Mesenchymal stem cell (in vitro differentiated cells and primary cell): ENCODE measurements at regions not wholly inside any gene's neighbourhood (a gene's known extent, or its start where the extent isn't known, plus 50 kb on each side); places are given as distances from the start of the nearest gene placed in this dataset.

Source experiments
- DNase-seq: peaks from one replicate; pipeline ENCODE4 v3.0.0-alpha.2; 2013
- H2AFZ ChIP-seq: one replicate; pipeline ENCODE4 v1.6.1; 2013; ENCODE audit warnings: low read depth, mild to moderate bottlenecking, control low read depth, inconsistent platforms, low read length, moderate library complexity
- H2AK5ac ChIP-seq: 2 replicates; pipeline ENCODE4 v1.6.1; 2013; ENCODE audit warnings: low read length, moderate library complexity, mild to moderate bottlenecking, inconsistent platforms; ENCODE audit not compliant: severe bottlenecking
- H2BK120ac ChIP-seq: one replicate; pipeline ENCODE4 v1.6.1; 2013; ENCODE audit warnings: low read depth, mild to moderate bottlenecking, inconsistent platforms, low read length, moderate library complexity
- H2BK12ac ChIP-seq, 2 experiments: one replicate each; pipeline ENCODE4 v1.6.1; 2013; ENCODE audit warnings: inconsistent platforms in 2 of 2, low read length in 2 of 2, mild to moderate bottlenecking in 2 of 2, moderate library complexity in 2 of 2, control low read depth in 1 of 2
- H2BK15ac ChIP-seq: one replicate; pipeline ENCODE4 v1.6.1; 2013; ENCODE audit warnings: mild to moderate bottlenecking, low read depth, inconsistent platforms; ENCODE audit not compliant: poor library complexity, severe bottlenecking
- H2BK5ac ChIP-seq: 2 replicates; pipeline ENCODE4 v1.6.1; 2013; ENCODE audit warnings: low read depth, mild to moderate bottlenecking, low read length, control low read depth, inconsistent platforms; ENCODE audit not compliant: poor library complexity, severe bottlenecking
- H3K14ac ChIP-seq, 2 experiments: one replicate each; pipeline ENCODE4 v1.6.1; 2013; ENCODE audit warnings: inconsistent platforms in 2 of 2, low read length in 2 of 2, control low read depth in 1 of 2, mild to moderate bottlenecking in 1 of 2, moderate library complexity in 1 of 2
- H3K18ac ChIP-seq, 2 experiments: one replicate each; pipeline ENCODE4 v1.6.1; 2013; ENCODE audit warnings: inconsistent platforms in 2 of 2, low read length in 2 of 2, control low read depth in 1 of 2, low read depth in 1 of 2, mild to moderate bottlenecking in 1 of 2
- H3K23ac ChIP-seq, 2 experiments: one replicate each; pipeline ENCODE4 v1.6.1; 2013; ENCODE audit warnings: inconsistent platforms in 2 of 2, low read length in 2 of 2, mild to moderate bottlenecking in 2 of 2, moderate library complexity in 2 of 2, control low read depth in 1 of 2
- H3K27ac ChIP-seq: 2 replicates; pipeline ENCODE4 v1.5.1; 2013; ENCODE audit warnings: mild to moderate bottlenecking, moderate library complexity, low read length, control low read depth, inconsistent platforms; ENCODE audit not compliant: poor library complexity, severe bottlenecking
- H3K27me3 ChIP-seq, 2 experiments: 2 replicates each; pipeline versions ENCODE4 v1.6.1 to v1.7.0; 2013; ENCODE audit warnings: low read length in 2 of 2, mild to moderate bottlenecking in 2 of 2, moderate library complexity in 2 of 2, control low read depth in 1 of 2, inconsistent platforms in 1 of 2; ENCODE audit not compliant: control insufficient read depth in 1 of 2, insufficient read depth in 1 of 2
- H3K36me3 ChIP-seq, 2 experiments: 2 replicates each; pipeline versions ENCODE4 v1.6.1 to v1.7.0; 2013; ENCODE audit warnings: low read length in 2 of 2, control low read depth in 1 of 2, inconsistent platforms in 1 of 2, low read depth in 1 of 2, mild to moderate bottlenecking in 1 of 2; ENCODE audit not compliant: insufficient read depth in 2 of 2, control insufficient read depth in 1 of 2
- H3K4ac ChIP-seq, 2 experiments: one replicate each; pipeline ENCODE4 v1.6.1; 2013; ENCODE audit warnings: inconsistent platforms in 2 of 2, low read length in 2 of 2, mild to moderate bottlenecking in 2 of 2, moderate library complexity in 2 of 2, control low read depth in 1 of 2, low read depth in 1 of 2
- H3K4me1 ChIP-seq: 2 replicates; pipeline ENCODE4 v1.6.1; 2013; ENCODE audit warnings: low read depth, low read length, control low read depth; ENCODE audit not compliant: control insufficient read depth, insufficient read depth
- H3K4me2 ChIP-seq: 2 replicates; pipeline ENCODE4 v1.6.1; 2013; ENCODE audit warnings: low read length, mild to moderate bottlenecking, inconsistent platforms; ENCODE audit not compliant: poor library complexity, severe bottlenecking
- H3K4me3 ChIP-seq, 2 experiments: 2 replicates each; pipeline versions ENCODE4 v1.5.1 to v1.7.0; 2013; ENCODE audit warnings: low read length in 2 of 2, mild to moderate bottlenecking in 2 of 2, control low read depth in 1 of 2, low read depth in 1 of 2; ENCODE audit not compliant: insufficient read depth in 1 of 2
- H3K79me1 ChIP-seq: replicated peaks from 2 replicates; pipeline ENCODE4 v1.6.1; 2013; ENCODE audit warnings: mild to moderate bottlenecking, control low read depth, low read length, inconsistent platforms; ENCODE audit not compliant: poor library complexity, severe bottlenecking
- H3K9ac ChIP-seq: 2 replicates; pipeline ENCODE4 v1.7.0; 2013; ENCODE audit warnings: mild to moderate bottlenecking, low read length, moderate library complexity
- H3K9me3 ChIP-seq: 2 replicates; pipeline ENCODE4 v1.7.0; 2013; ENCODE audit warnings: mild to moderate bottlenecking, low read length; ENCODE audit not compliant: control insufficient read depth
- H4K8ac ChIP-seq: one replicate; pipeline ENCODE4 v1.6.1; 2013; ENCODE audit warnings: inconsistent platforms, mild to moderate bottlenecking, low read length, moderate library complexity
- H4K91ac ChIP-seq: one replicate; pipeline ENCODE4 v1.6.1; 2013; ENCODE audit warnings: mild to moderate bottlenecking, low read length, inconsistent platforms
- WGBS: methylation state at CpG from one replicate; pipeline ENCODE4 v1.1.7; 2013; ENCODE audit warnings: mixed read lengths; 5-methylcytosine and 5-hydroxymethylcytosine counted together

GRCh38 chr5:102625928-102626327 lies 127.1 kb upstream of the SLCO6A1 start:
- Histone ChIP-seq H2BK5ac (no peak overlapping the region), H3K9me3 (peaks cover 5% of the 10 kb centered on the region), H3K4ac (no peak overlapping the region), H3K23ac (no peak overlapping the region), H3K4me3 (no peak overlapping the region), H3K4me1 (no peaks in the 10 kb centered on the region), H3K79me1 (no peaks in the 10 kb centered on the region), H2AK5ac (no peak overlapping the region), H3K36me3 (no peaks in the 10 kb centered on the region), H2BK15ac (no peak overlapping the region), H2BK120ac (no peak overlapping the region), H2BK12ac (no peak overlapping the region), H3K14ac (no peak overlapping the region), H3K4me2 (no peak overlapping the region), H4K91ac (no peak overlapping the region), H3K27me3 (no peaks in the 10 kb centered on the region), H4K8ac (no peak overlapping the region), H3K9ac (no peak overlapping the region), H2AFZ (no peak overlapping the region), H3K27ac (no peak overlapping the region), H3K18ac (no peak overlapping the region)
- no peak for DNase-seq
- 89% methylated on average over 2 of the region's 3 CpGs for WGBS

- no peak overlapping the region for H3K9ac ChIP-seq
- no peaks in the 10 kb centered on the region for H3K9me3 ChIP-seq
- H3K18ac ChIP-seq = peak overlapping the region in 1 of 2 experiments; percentile 39
- no peaks in the 10 kb centered on the region for H3K36me3 ChIP-seq
- H3K27ac ChIP-seq = no peak overlapping the region
- H2BK120ac ChIP-seq = no peak overlapping the region
- no peak overlapping the region for H2BK5ac ChIP-seq
- H2AFZ ChIP-seq = no peak overlapping the region
- H3K27me3 ChIP-seq = no peaks in the 10 kb centered on the region
- H3K14ac ChIP-seq = no peak overlapping the region
- DNase-seq = peak; percentile 60
- H3K79me1 ChIP-seq = no peaks in the 10 kb centered on the region
- H2BK15ac ChIP-seq = no peak overlapping the region
- H3K4me1 ChIP-seq = no peaks in the 10 kb centered on the region
- no peak overlapping the region for H3K4me3 ChIP-seq
- H4K8ac ChIP-seq = no peak overlapping the region
- H4K91ac ChIP-seq = no peak overlapping the region
- H2AK5ac ChIP-seq = no peak overlapping the region
- H3K23ac ChIP-seq = no peak overlapping the region
- no peak overlapping the region for H3K4me2 ChIP-seq
- H3K4ac ChIP-seq = no peak overlapping the region
- H2BK12ac ChIP-seq = no peak overlapping the region
Measured at GRCh38 chr5:102627315-102627714, 127.8 kb upstream of the PAM start.

GRCh38 chr5:102628441-102629175 lies 126.5 kb upstream of the PAM start:
- Histone ChIP-seq H3K4me1 (no peaks in the 10 kb centered on the region), H4K8ac (no peak overlapping the region), H3K23ac (no peak overlapping the region), H3K4me3 (peak overlapping the region in 1 of 2 experiments; percentile 22), H3K36me3 (no peaks in the 10 kb centered on the region), H3K9me3 (peaks cover 3% of the 10 kb centered on the region), H3K14ac (no peak overlapping the region), H2AK5ac (no peak overlapping the region), H3K27ac (no peak overlapping the region), H2BK15ac (no peak overlapping the region), H2AFZ (no peak overlapping the region), H3K9ac (peak overlapping the region; percentile 57), H2BK12ac (no peak overlapping the region), H2BK5ac (no peak overlapping the region), H3K27me3 (no peaks in the 10 kb centered on the region), H4K91ac (no peak overlapping the region), H3K18ac (no peak overlapping the region), H3K4me2 (no peak overlapping the region), H3K79me1 (no peaks in the 10 kb centered on the region), H2BK120ac (no peak overlapping the region), H3K4ac (no peak overlapping the region)
- DNase-seq = peak; percentile 68
- WGBS = 42% methylated on average over 3 of the region's 3 CpGs

GRCh38 chr5:102629827-102630605 lies 125.1 kb upstream of the PAM start:
- Histone ChIP-seq H2AFZ (no peak overlapping the region), H4K91ac (no peak overlapping the region), H2BK12ac (peak overlapping the region in 1 of 2 experiments; percentile 23), H2BK120ac (no peak overlapping the region), H4K8ac (no peak overlapping the region), H2BK15ac (no peak overlapping the region), H3K4me1 (no peaks in the 10 kb centered on the region), H3K4ac (no peak overlapping the region), H3K18ac (peak overlapping the region in 1 of 2 experiments; percentile 74), H3K9ac (no peak overlapping the region), H3K4me3 (no peak overlapping the region), H3K9me3 (peaks cover 11% of the 10 kb centered on the region), H3K23ac (no peak overlapping the region), H3K14ac (no peak overlapping the region), H2BK5ac (no peak overlapping the region), H3K27me3 (no peaks in the 10 kb centered on the region), H3K79me1 (no peaks in the 10 kb centered on the region), H3K36me3 (no peaks in the 10 kb centered on the region), H3K27ac (no peak overlapping the region), H3K4me2 (no peak overlapping the region), H2AK5ac (no peak overlapping the region)
- 95% methylated on average over 2 of the region's 4 CpGs for WGBS
- DNase-seq = no peak
